GM18502 (cell line): ENCODE measurements at regions not wholly inside any gene's neighbourhood (a gene's known extent, or its start where the extent isn't known, plus 50 kb on each side); places are given as distances from the start of the nearest gene placed in this dataset.

ENCODE experiments used
- ATAC-seq: cut with Tn5 transposase; IDR thresholded peaks from one replicate; pipeline ENCODE4 v1.9.1; 2021; ENCODE audit warnings: mild to moderate bottlenecking; ENCODE audit not compliant: unreplicated experiment, poor library complexity

DNA sequence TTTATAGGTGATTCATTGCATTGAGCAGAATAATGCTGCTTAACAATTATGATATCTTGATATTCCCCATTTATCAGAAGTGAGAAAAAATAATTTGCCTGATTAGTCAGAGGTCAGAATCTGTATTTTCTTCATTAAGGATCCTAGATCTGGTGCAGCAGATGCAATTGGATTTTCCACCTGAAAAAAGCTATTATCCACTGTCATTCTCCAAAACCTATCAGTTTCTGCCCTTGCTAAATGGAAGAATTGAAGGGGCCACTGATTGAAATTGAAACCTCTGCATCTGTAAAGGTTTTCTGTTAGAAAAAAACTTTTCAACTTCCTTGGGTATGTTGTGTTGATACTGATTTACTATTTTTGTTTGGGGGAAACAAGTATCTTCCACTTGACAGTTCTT, 636.0 kb upstream of the NDST4 start:
- ATAC-seq, result no peak

DNA sequence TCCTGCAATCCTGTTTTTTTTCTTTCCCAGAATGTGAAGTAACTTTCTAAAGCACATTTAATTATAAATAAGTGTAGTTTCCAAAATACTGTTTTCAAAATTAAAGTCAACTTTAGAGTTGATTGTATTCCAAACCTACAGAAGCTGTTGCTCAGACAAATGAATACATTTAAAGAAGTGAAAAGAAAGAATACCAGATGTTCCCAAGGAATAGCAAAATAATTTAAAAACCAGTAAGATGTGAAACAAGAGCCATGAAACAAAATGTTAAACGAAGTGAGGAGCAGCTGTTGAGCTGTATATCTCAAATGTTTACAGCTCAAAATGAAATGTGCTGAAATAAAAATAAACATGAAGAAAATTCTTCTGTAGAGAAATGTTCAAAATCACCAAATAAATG, 627.4 kb upstream of the NDST4 start:
- no peak for ATAC-seq

DNA sequence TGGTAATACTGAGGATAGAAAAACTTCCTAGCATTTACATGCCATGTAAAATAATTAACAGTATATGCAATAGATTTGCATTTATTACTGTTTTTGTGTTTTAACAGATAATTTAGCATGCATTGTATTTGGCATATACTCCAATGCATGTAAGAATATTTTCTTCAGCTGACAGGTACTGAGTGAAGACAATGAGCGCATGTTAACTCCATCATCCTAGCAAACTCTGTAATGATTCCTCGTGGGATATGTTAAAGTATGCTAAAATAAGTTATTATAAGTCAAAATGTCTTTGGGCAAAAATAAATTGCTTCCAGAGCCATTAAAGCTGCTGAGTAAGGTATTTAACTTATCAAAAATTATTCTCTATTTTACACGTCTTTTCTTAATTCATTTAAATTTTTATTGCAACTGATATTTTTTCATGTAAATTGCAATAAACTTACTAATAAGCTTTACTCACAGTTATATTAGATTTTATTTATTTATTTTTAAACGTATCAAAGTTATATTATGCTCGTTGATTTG, 616.4 kb upstream of the NDST4 start:
- no peak for ATAC-seq

DNA sequence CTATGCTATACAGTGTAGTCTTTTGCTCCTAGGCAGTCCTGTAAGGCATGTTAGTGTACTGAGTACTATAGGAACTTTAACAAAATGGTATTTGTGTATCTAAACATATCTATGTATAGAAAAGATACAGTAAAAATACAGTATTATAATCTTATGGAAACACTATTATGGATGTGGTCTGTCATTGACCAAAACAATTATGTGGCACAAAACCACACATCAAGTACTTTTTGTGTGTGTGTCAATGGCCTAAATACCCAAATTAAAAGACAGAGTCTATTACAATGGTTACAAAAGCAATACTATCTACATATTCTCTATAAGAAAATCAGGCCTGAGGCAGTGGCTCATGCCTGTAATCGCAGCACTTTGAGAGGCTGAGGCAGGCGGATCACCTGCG, 610.2 kb upstream of the NDST4 start:
- no peak for ATAC-seq

DNA sequence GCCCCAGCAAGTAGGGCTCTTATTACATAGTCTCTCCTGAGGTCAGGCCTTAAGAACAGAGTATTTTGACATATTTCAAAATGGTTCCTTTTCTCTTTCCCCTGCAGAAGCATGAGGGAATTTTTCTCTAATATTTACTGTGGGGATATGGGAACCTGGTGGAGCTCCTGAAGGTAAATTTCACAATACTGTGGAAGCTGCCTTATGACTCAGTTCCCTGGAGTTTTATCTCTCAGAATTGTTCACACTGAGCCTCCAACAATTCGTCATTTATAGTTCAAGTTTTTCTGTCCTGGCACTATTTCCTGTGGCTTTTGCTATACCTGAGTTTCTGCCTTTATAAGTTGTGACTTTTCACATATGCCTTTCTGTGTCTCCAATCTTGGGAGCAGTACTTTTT, 607.2 kb upstream of the NDST4 start:
- no peak for ATAC-seq

DNA sequence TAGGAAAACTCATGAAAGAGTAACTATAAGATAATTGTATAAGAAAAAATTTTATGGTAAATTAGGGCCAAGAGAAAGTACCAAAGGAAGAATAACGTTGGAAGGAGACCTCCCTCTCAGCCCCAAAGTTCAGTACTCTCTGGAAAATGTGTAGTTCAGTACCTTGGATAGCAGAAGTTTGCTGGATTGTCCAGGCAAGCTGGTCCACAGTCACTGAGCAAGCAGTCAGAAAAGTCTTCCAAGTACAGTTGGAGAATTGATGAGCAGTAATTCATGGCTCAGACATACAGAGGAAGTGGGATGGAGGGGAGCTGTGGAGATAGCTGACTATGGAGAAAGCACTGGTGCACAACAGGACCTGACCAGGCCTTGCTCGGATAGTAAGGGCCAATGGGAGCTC, 598.2 kb upstream of the NDST4 start:
- ATAC-seq, result no peak

DNA sequence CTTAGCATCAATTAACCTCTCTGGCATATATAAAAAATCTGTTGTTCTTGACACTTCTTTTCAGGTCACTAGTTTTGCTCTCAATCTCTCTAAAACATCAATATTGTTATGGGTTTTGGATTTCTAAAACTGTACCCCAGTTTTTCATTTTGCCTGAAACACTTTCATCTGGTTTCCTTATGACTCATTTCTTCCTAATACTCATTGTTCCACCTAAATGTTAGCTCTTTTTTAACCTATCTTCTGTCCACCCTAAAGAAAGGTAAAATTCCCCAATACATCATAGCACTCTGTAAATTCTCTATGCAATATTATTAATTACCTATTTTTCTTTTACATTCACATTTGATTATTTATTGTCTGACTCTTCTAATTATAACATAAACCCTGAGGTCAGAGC, 575.5 kb upstream of the NDST4 start:
- ATAC-seq, result no peak

DNA sequence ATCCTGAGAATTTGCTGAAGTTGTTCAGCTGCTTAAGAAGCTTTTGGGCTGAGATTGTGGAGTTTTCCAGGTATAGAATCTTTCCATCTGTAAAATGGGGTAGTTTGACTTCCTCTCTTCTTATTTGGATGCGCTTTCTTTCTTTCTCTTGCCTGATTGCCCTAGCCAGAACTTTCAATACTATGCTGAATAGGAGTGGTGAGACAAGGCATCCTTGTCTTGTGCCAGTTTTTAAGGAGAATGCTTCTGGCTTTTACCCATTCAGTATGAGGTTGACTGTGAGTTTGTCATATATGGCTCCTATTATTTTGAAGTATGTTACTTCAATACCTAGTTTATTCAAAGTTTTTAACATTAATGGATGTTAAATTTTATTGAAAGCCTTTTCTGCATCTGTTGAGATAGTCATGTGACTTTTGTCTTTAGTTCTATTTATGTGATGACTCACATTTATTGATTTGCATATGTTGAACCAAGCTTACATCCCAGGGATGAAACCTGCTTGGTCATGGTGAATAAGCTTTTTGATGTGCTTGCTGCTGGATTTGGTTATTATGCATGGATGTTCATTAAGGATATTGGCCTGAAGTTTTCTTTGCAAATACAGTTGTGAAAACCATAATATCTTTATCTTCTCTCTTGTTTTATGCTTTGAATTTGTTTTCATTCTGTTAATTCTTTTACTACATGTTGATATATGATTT, 573.8 kb upstream of the NDST4 start:
- ATAC-seq, result no peak

DNA sequence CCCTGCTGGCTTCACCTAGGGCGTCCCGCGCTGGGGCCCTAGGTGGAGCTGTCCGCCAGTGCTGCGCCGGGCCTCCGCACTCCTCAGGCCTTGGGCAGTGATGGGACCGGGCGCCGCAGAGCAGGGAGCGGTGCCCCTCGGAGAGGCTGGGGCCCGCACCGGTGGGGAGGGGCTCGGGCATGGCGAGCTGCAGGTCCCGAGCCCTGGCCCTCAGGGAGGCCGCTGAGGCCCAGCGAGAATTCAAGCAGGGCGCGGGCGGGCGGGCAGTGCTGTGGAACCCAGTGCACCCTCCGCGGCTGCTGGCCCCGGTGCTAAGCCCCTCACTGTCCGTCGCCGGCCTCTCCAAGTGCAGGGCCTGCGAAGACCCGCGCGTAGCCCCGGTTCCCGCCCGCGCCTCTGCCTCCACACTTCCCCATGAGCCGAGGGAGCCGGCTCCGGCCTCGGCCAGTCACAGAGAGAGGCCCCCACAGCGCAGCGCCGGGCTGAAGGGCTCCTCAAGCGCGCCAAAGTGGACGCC, 565.1 kb upstream of the NDST4 start:
- no peak for ATAC-seq

DNA sequence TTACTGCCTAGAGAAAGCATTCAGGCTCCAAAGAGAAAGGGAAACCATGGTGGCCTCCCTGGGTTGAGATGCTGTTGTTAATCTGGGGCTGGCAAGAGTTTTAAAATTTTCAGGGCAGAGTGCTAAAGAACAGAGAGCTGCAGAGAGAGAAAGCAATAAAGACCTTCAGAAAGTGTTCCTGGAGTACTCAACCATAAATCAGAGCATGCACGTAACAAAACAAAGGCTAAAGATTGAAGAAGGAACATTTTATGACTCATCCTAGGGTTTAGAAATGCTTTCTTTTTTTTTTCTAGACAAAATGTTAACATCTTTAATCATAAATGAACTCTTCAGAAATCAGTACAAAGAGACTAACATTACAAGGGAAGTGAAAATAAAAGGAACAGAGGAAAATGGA, 562.3 kb upstream of the NDST4 start:
- ATAC-seq, result no peak

DNA sequence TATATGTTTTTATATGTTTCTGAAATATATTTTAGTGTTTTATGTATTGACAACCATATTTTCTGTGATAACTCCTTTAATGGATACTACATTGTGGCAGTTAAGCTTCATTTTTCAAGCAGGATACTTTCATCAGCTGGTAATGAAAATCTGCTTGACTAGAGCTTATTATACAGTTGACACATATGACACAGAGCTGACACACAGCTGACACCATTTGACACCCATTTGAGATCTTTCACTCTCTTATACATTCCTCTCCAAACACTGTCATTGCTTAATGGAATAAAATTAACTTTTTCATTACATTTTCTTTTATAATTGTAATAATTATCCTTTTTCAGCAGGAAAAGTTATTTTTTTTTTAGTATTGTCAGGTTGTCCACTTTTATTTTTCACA, 561.1 kb upstream of the NDST4 start:
- no peak for ATAC-seq

DNA sequence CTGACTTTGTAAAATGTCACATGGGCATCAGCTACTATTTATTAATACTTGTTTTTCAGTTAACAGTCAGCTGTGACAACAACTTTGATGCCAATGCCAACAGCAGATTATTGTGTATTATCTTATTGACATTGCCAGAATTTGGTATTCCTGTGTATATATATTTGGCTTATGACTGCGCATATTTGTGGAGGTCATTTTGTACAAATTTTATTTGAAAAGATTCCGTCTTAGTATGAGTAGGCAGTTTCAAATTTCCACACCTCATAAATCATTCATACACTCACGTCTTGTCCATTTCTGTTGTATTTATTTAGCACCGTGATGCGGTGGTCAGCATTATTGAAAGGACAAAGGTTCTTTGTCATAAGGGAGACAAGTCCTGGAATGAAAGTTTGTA, 558.2 kb upstream of the NDST4 start:
- no peak for ATAC-seq

DNA sequence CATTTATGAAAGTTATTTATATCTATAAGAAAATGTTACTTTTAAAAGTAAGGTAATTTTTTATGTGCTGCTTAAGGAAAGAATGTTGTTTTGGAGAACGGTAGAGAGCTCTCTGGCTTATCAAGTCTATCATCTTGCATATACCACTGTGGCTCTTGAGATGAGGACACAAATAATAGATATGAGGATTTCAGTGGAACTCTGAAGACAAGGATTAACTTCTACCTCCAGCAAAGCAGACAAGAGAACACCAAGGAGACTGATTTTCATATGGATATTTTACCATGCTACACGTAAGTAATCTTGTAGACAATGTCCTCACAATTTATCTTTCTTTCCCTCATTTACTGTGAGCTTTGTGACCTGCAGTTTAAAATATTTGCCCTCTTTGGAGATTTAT, 557.5 kb upstream of the NDST4 start:
- ATAC-seq, result no peak

DNA sequence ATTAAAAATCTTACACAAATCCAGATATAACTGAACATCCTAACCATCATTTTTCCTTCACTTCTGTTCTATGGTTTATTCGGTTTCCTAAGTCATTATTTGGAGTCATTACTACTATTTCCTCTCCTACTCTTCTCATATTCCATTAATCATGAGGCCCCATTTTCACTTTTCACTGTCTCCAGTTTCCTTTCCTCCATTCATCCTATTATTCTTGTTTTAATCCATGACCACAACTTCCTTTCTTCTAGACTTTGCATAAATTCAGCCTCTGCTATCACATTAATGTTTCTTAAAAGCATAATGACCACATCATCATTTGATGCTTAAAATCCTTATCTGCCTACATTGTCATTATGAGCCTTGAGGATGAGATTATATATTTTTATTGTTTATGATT, 555.0 kb upstream of the NDST4 start:
- ATAC-seq, result no peak

DNA sequence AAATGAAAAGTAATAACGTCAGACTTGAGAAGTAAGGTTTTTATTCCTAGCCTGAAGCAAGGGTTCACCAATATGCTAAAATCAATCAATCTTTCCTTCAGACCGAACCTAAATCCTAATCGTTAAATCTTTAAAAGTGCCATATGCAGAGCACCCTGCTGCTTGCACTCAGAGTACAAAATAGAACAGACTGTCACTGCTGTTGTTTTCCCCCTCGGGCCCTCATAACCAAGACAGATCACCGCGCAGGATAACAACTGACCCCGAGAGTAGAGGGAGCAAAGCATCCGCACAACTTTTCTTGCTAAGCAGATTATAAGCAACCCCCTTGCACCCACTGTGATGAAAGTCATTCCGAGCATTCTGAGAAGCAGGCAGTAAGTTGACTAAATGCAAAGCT, 550.9 kb upstream of the NDST4 start:
- no peak for ATAC-seq

DNA sequence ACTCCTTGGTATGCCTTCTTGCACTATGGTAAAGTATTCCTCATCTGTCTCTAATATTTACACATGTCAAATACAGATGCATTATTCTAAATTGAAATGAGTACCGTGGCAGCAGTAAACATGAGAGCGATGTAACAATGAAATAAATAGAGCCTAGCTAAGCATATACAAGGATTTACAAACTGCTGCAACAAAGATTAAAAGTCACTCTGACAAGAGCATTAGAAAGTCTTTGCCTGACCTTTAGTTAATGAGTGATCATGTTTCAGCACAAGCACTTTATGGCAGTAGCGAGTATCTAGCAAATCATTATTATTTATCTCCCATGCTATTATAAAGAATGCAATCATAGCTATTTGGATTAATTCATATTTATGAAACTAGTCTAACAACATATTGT, 547.0 kb upstream of the NDST4 start:
- no peak for ATAC-seq

DNA sequence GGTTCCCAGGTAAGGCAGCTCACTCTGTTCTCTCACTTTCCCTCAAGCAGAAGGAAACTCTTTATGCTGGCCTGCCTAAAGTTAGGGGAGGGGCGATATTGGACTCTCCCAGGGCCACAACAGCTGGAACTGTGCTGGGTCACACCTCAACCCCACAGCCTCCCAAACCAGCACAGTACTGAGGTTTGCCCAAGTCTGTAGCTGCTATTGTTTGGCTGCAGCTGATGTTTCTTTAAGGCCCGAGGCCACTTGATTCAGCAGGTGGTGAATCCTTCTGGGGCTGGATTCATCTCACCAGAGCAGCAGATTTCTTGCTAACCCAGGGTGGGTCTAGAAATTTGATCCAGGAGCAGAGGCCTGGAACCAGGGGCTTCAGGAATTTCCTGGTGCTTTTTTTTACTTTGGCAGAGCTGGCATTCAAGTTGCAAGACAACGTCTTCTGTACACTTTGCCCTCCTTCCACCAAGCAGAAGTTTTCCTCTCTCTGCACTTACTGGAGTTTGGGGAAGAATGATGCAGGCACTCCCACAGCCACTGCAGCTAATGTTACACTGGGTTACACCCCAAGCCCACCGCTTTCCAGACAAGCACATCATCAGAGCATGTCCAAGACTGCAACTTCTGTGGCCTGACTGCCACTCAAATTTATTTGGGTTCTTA, 544.7 kb upstream of the NDST4 start:
- ATAC-seq, result no peak

DNA sequence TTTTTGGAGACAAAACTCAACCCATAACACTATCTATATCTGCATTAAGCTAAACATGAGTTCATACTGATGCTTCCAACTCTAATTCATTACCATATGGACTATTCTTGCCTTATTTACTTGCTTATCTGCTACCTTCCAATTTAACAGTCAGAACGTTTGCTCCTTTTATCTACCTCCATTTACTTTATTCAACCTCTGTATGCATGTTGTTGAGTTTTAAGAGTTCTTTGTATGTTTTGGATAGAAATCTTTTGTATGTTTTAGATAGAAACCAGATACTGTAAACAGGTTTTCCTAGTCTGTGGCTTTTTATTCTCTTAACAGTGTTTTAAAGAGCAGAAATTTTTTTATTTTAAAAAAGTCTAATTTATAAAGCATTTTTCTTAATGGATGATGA, 542.2 kb upstream of the NDST4 start:
- no peak for ATAC-seq

DNA sequence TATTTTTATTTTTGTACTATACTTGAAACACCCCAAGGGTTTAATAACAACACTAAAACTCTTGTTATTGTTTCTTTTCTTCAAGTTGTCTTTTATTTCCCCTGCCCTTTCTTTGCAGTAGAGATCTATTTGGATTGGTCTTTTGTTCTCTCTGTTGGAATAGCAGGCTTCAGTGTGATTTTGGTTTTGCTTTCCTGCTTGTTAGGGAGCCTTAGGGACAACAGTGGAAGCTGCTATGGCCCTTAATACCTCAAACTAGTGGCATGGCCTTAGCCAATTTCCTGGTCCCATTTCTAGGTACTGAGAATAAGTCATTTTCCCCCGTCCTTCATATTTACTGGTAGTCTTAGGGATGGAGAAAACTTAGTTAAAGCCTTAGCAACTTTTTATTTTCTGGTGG, 535.4 kb upstream of the NDST4 start:
- ATAC-seq, result no peak

DNA sequence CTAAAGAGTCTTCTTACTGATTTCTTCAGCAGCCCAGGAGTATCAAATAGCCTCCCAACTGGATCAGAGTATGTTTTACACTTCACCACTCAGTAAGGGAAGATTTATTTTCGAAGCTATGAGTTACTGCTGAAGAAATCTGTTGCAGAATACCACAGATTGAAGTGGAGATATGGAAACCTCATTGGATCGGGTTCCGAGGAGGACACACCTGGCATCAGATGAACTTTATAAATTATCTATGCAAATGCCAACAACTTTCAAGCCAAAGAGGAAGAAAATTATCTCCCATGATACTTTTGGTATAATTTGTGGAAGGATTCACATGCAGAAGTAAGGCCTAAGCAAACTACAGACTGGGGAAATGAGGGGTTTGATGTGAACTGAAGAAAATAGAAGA, 515.9 kb upstream of the NDST4 start:
- no peak for ATAC-seq

DNA sequence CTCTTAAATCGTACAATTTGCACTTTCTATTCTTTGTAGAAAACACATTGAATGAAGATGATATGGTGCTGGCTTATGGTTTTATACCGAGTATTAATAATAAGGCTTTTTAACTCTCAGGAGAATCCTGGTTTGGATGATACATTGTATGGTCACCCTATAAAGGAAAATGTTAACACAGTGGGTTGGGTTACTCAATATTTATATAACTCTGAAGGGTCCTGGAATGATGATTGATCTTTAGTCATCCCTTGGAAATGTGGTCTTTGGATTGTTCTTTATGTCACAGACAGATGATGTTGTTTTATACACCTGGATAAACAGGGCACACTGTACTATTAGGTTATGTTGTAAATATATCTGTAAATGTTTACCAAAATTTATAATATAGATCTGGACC, 496.2 kb upstream of the NDST4 start:
- no peak for ATAC-seq

DNA sequence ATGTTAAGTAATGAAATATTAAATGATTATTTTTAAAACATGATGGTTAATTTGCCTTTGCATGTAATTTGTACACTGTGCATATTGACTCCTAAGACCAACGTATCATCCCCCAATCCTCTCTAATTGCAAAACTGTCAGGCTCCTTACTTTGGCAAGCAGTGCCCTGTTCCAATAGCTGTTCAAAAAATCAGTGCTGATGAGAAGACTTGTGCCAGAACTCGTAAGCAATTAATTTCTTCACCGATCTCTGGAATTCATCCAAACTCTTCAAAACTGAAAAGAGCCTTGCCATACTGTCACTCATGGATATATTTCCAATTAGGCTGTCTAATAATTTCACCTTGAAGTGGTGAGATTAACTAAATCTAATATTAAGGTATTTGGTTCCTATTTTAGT, 493.9 kb upstream of the NDST4 start:
- no peak for ATAC-seq
